Activated naive CD8-positive, alpha-beta T cell treated with anti-CD3 and anti-CD28 coated beads for 36 hours (primary cell): ENCODE measurements at regions not wholly inside any gene's neighbourhood (a gene's known extent, or its start where the extent isn't known, plus 50 kb on each side); places are given as distances from the start of the nearest gene placed in this dataset.

Experiments used
- DNase-seq: peaks from one replicate; pipeline ENCODE4 v3.0.0; 2021
- H3K27ac Mint-ChIP-seq: one replicate; pipeline ENCODE4 v1.8.0; 2022; ENCODE audit warnings: mild to moderate bottlenecking, moderate library complexity, mixed read lengths
- H3K27me3 Mint-ChIP-seq: one replicate; pipeline ENCODE4 v1.8.0; 2022; ENCODE audit warnings: mild to moderate bottlenecking, mixed read lengths
- H3K36me3 Mint-ChIP-seq: one replicate; pipeline ENCODE4 v1.8.0; 2021; ENCODE audit warnings: mild to moderate bottlenecking, mixed read lengths
- H3K4me1 Mint-ChIP-seq: one replicate; pipeline ENCODE4 v1.8.0; 2021; ENCODE audit warnings: mixed read lengths
- H3K4me3 Mint-ChIP-seq: one replicate; pipeline ENCODE4 v1.8.0; 2022; ENCODE audit warnings: mild to moderate bottlenecking, moderate library complexity, mixed read lengths
- H3K9me3 Mint-ChIP-seq: one replicate; pipeline ENCODE4 v1.8.0; 2022; ENCODE audit warnings: mixed read lengths

DNA sequence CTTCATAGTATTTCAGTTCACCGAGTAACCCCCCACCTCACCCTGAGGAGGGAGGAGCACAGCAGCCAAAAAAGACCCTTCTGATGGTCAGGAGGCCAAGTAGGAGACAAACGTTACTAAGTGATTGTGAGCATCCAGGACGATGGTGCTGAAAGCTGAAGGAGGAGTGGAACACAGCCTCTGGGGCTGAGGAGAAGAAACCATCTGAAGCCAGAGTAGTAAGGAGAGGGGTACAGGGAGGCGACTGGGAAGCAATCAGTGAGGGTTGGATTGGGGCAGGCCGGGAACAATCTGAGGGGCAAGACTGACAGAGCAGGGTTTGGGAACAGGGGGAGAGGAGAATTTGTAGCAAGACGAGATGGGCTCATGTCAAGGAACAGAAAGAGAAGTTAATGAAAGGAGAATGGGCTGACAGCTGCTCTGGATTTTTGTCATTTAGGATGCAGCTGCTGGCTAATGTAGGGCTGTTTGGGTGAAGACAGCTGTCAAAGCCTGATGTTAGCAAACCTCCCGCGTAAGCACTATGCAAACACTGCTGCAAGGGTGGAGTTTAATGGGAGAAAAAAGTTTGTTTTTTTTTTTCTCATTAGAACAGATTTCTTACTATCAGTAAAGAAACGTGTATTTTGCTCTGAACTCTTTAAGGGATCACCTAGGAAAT is 622.2 kb downstream of the EDEM1 start:
- H3K4me1 Mint-ChIP-seq = no peaks in the 10 kb centered on the region
- DNase-seq = no peak
- no peaks in the 10 kb centered on the region for H3K9me3 Mint-ChIP-seq
- H3K36me3 Mint-ChIP-seq = no peaks in the 10 kb centered on the region
- no peak overlapping the region for H3K27ac Mint-ChIP-seq
- H3K4me3 Mint-ChIP-seq = no peak overlapping the region
- no peaks in the 10 kb centered on the region for H3K27me3 Mint-ChIP-seq

GRCh38 chr3:5811016-5811415 is 623.5 kb downstream of the EDEM1 start:
- Mint-ChIP-seq H3K27ac (no peak overlapping the region), H3K9me3 (no peaks in the 10 kb centered on the region), H3K4me1 (no peaks in the 10 kb centered on the region), H3K36me3 (no peaks in the 10 kb centered on the region), H3K27me3 (no peaks in the 10 kb centered on the region), H3K4me3 (no peak overlapping the region)
- no peak for DNase-seq

DNA sequence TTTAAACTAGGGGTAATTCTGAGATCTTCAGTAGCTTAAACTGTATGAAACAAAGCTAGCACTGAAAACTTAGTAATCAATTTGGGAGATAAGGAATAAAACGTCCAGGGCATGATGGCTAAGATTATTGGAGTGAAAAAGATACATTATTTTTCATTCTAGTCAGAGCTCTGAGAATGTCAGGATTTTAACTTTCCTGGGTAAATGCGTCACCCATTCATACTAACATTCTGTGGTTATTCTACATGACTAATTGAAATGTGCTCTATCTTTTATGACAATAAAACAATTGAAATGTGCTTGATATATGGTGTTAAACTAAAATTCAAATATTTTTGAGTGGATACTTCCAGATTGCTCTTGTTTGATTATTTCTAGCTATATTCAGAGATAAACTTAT is 626.0 kb downstream of the EDEM1 start:
- Mint-ChIP-seq H3K36me3 (no peaks in the 10 kb centered on the region), H3K27me3 (no peaks in the 10 kb centered on the region), H3K27ac (no peak overlapping the region), H3K4me1 (no peaks in the 10 kb centered on the region), H3K4me3 (no peak overlapping the region), H3K9me3 (no peaks in the 10 kb centered on the region)
- no peak for DNase-seq

DNA sequence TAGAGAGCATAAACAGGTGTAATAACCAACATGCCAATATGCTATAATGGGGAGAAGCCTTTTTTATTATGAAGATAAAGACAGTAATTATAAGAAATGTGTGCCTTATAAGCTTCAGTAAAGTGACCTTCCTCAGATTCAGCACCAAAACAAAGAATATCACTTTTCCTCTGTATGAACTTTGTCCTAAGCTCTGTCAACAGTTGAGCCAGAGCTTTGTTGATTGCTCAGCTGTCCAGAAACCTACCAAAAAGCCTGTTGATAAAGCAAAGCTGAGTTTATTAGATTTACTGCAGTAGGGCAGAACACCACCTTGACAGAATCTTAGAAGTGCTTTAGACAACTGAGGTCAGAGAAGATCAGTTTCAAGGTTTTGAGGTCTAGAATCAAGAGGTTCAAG is 635.3 kb downstream of the EDEM1 start:
- no peaks in the 10 kb centered on the region for H3K27me3 Mint-ChIP-seq

GRCh38 chr3:5826467-5826866 is 639.0 kb downstream of the EDEM1 start:
- Mint-ChIP-seq H3K36me3 (no peaks in the 10 kb centered on the region), H3K4me1 (no peaks in the 10 kb centered on the region), H3K27ac (no peak overlapping the region), H3K27me3 (no peaks in the 10 kb centered on the region), H3K9me3 (no peaks in the 10 kb centered on the region), H3K4me3 (no peak overlapping the region)
- DNase-seq = no peak

More for the DNA sequence above, 635.3 kb downstream of the EDEM1 start:
- H3K4me1 Mint-ChIP-seq = no peaks in the 10 kb centered on the region
- DNase-seq = no peak
- H3K9me3 Mint-ChIP-seq = no peaks in the 10 kb centered on the region
- H3K27ac Mint-ChIP-seq = no peak overlapping the region
- no peak overlapping the region for H3K4me3 Mint-ChIP-seq
- H3K36me3 Mint-ChIP-seq = no peaks in the 10 kb centered on the region

GRCh38 chr3:5828251-5828650 is 640.7 kb downstream of the EDEM1 start:
- H3K27me3 Mint-ChIP-seq = no peaks in the 10 kb centered on the region
- H3K4me1 Mint-ChIP-seq = no peaks in the 10 kb centered on the region
- H3K4me3 Mint-ChIP-seq = no peak overlapping the region
- no peak overlapping the region for H3K27ac Mint-ChIP-seq
- no peak for DNase-seq
- H3K36me3 Mint-ChIP-seq = no peaks in the 10 kb centered on the region
- H3K9me3 Mint-ChIP-seq = peaks cover 3% of the 10 kb centered on the region

GRCh38 chr3:5840056-5840455 is 652.5 kb downstream of the EDEM1 start:
- DNase-seq = no peak
- Mint-ChIP-seq H3K4me3 (no peak overlapping the region), H3K36me3 (no peaks in the 10 kb centered on the region), H3K27me3 (no peaks in the 10 kb centered on the region), H3K4me1 (no peaks in the 10 kb centered on the region), H3K27ac (no peak overlapping the region), H3K9me3 (peaks cover 3% of the 10 kb centered on the region)

DNA sequence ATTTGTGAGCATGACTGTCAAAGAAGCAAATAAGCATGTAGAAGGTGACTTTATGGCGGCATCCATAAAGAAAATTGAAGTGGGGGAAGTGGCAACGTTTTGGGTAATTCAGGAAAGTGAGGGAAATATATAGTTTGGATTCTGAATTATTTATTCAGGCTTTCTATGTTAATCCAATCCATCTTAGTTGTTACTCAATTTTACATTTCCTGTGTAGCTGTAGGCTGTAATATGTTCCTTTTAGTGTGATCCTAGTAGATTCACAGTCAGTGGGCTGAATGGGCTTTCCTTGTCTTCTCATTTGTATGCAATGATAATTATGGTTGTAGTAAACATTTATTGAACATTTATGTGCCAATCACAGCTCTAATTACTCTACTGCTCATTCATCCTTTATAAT is 654.1 kb downstream of the EDEM1 start:
- Mint-ChIP-seq H3K27me3 (no peaks in the 10 kb centered on the region), H3K4me1 (no peaks in the 10 kb centered on the region), H3K36me3 (no peaks in the 10 kb centered on the region), H3K27ac (no peak overlapping the region), H3K4me3 (no peak overlapping the region), H3K9me3 (no peaks in the 10 kb centered on the region)
- DNase-seq = no peak

DNA sequence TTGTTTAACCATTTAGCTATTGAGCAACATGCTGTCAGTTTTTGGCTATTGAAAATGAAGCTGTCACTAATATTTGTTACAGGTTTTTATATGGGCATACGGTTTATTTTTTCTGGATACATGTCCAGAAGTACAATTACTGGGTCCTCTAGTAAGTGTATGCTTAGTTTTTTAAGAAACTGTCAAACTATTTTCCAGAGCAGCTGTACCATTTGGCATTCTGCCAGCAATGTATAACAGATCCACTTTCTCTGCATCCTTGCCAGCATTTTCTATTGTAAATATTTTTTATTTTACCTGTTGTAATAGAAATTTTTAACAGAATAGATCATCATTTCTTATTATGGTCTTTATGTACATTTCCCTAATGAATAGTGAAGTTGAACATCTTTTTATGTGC is 658.8 kb downstream of the EDEM1 start:
- no peak for DNase-seq
- Mint-ChIP-seq H3K4me1 (no peaks in the 10 kb centered on the region), H3K4me3 (no peak overlapping the region), H3K9me3 (no peaks in the 10 kb centered on the region), H3K27me3 (no peaks in the 10 kb centered on the region), H3K36me3 (no peaks in the 10 kb centered on the region), H3K27ac (no peak overlapping the region)

GRCh38 chr3:5861151-5861550 is 673.6 kb downstream of the EDEM1 start:
- Mint-ChIP-seq H3K36me3 (no peaks in the 10 kb centered on the region), H3K4me3 (no peak overlapping the region), H3K9me3 (no peaks in the 10 kb centered on the region), H3K27ac (no peak overlapping the region), H3K27me3 (no peaks in the 10 kb centered on the region), H3K4me1 (no peaks in the 10 kb centered on the region)
- DNase-seq = no peak

GRCh38 chr3:5874931-5875341 is 687.4 kb downstream of the EDEM1 start:
- DNase-seq = no peak
- no peaks in the 10 kb centered on the region for H3K4me1 Mint-ChIP-seq
- H3K9me3 Mint-ChIP-seq = no peaks in the 10 kb centered on the region
- no peak overlapping the region for H3K4me3 Mint-ChIP-seq
- H3K27ac Mint-ChIP-seq = no peak overlapping the region
- H3K27me3 Mint-ChIP-seq = no peaks in the 10 kb centered on the region
- no peaks in the 10 kb centered on the region for H3K36me3 Mint-ChIP-seq

DNA sequence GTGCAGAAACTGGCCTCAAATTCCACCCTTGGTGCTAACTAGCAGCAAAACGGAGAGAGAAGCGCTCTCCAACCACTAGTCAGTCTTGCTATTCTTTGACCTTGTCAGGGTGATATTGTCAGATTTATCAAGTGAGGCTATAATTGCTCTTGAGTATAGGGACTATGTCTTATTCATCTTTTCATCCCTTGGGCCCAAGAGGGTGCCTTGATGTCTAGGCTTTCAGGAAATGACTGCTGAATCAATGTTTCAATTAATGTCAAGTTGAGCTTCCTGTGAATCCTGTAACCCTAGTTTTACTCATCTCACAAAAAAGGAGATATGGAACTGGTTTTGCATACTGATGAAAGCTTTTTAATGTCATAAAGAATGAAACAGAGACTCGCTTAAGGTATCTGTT is 701.3 kb downstream of the EDEM1 start:
- Mint-ChIP-seq H3K27me3 (no peaks in the 10 kb centered on the region), H3K36me3 (no peaks in the 10 kb centered on the region), H3K4me1 (no peaks in the 10 kb centered on the region), H3K4me3 (no peak overlapping the region), H3K9me3 (no peaks in the 10 kb centered on the region), H3K27ac (no peak overlapping the region)
- DNase-seq = no peak

DNA sequence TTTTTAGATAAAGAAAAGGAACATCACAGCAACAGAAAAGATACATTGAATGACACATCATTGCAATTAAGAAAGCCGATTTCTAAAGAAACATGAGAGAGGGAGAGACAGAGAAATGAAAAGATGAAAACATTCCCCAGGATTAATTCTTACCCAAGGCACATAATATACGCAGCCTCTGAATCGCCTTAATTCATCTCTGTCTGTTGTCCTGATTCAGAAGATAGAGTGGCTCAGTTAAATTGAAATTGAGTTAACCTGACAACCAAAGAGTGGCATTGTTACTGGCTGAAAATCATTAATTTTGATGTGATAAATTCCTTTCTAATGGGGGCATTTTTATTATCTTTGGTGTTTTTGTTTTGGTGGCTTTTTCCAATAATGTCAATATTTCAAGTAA is 701.9 kb downstream of the EDEM1 start:
- no peaks in the 10 kb centered on the region for H3K9me3 Mint-ChIP-seq
- no peak overlapping the region for H3K4me3 Mint-ChIP-seq
- DNase-seq = no peak
- H3K4me1 Mint-ChIP-seq = no peaks in the 10 kb centered on the region
- H3K27ac Mint-ChIP-seq = no peak overlapping the region
- no peaks in the 10 kb centered on the region for H3K27me3 Mint-ChIP-seq
- no peaks in the 10 kb centered on the region for H3K36me3 Mint-ChIP-seq

GRCh38 chr3:5891711-5892110 is 704.2 kb downstream of the EDEM1 start:
- no peaks in the 10 kb centered on the region for H3K9me3 Mint-ChIP-seq
- no peak overlapping the region for H3K27ac Mint-ChIP-seq
- no peak for DNase-seq
- no peaks in the 10 kb centered on the region for H3K27me3 Mint-ChIP-seq
- no peak overlapping the region for H3K4me3 Mint-ChIP-seq
- no peaks in the 10 kb centered on the region for H3K4me1 Mint-ChIP-seq
- H3K36me3 Mint-ChIP-seq = no peaks in the 10 kb centered on the region

DNA sequence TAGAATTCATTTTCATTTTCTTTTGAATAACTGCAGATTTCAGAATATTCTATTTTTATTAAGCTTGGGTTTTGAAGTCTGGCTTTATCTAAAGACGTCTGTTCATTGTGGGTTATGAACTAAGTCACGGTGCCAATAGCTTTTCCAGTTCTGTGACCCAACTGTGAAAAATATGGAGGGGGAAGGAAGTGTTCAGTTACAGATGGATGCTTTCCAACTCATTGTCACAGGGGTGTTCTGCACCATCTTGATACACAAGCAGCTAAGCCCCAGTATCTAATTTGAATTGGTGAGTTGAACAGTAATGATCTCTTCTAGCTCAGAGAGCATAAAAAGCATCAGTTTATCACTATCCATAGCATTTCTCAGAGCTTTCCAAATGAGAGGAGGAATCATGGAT is 710.6 kb downstream of the EDEM1 start:
- H3K27me3 Mint-ChIP-seq = no peaks in the 10 kb centered on the region
- H3K9me3 Mint-ChIP-seq = no peaks in the 10 kb centered on the region
- no peaks in the 10 kb centered on the region for H3K36me3 Mint-ChIP-seq
- no peak overlapping the region for H3K4me3 Mint-ChIP-seq
- H3K4me1 Mint-ChIP-seq = no peaks in the 10 kb centered on the region
- DNase-seq = no peak
- no peak overlapping the region for H3K27ac Mint-ChIP-seq

- no peaks in the 10 kb centered on the region for H3K9me3 Mint-ChIP-seq
- H3K27ac Mint-ChIP-seq = no peak overlapping the region
- no peak for DNase-seq
- no peaks in the 10 kb centered on the region for H3K4me1 Mint-ChIP-seq
- no peaks in the 10 kb centered on the region for H3K27me3 Mint-ChIP-seq
- no peak overlapping the region for H3K4me3 Mint-ChIP-seq
- H3K36me3 Mint-ChIP-seq = no peaks in the 10 kb centered on the region
These were observed 711.7 kb downstream of the EDEM1 start for GRCh38 chr3:5899014-5899761.
